ENCODE measurements at regions not wholly inside any gene's neighbourhood (a gene's known extent, or its start where the extent isn't known, plus 50 kb on each side); places are given as distances from the start of the nearest gene placed in this dataset.
A peak's percentile ranks its signal among the peaks of the same experiment; 100 is the strongest.

GRCh38 chr18:68623342-68623741, 91.6 kb downstream of the TMX3 start:
- DNase-seq (ENCODE audit: low read depth) = peak; percentile 89
- no peak overlapping the region for H3K4me3 ChIP-seq (ENCODE audit: low read depth, low read length)
- TF ChIP-seq CTCF (IDR thresholded peaks at IDR 0.05; ENCODE audit: insufficient read depth, low read length) = peak; percentile 92

DNA sequence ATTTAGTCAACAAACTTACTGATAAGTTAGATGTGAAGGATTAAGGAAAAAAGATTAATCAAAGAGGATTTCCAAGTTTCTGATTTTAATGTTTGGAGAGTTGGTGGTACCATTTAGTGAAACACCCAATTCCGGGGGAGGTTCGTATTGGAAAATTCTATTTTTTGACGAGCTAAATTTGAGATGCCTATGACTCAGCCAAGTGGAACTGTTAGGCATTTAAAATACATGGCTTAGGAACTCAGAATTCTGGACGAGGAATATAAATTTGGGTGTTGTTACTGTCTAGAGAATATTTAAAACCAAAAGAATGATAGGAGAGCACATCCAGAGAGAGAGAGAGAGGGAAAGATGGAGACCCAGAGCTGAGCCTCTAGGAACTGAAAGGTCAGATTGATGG, 103.6 kb downstream of the TMX3 start:
- DNase-seq (ENCODE audit: low read depth) = no peak
- H3K4me3 ChIP-seq (ENCODE audit: low read depth, low read length) = no peak overlapping the region
- no peak for TF ChIP-seq CTCF (IDR thresholded peaks at IDR 0.05; ENCODE audit: insufficient read depth, low read length)

- DNase-seq (ENCODE audit: low read depth) = no peak
Observed at GRCh38 chr18:68608851-68609490, 105.9 kb downstream of the TMX3 start.

DNA sequence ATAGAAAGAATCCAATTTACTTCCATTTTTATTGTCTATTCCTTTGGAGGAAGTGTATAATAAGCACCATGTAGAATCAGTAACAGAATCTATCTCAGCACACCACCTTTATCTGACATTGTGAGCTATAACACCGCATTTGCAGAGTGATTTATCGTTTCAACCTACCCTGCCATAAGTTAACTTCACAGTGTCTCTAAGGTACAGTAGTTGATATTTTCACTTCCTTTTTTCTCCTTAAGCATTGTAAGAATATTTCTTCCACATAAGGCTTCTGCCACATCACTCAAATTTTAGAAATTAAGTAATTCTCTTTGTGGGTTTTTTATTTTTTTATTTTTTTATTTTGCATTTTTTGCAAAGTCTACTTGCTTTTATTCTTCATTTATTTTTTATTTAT, 107.1 kb downstream of the TMX3 start:
- TF ChIP-seq CTCF (IDR thresholded peaks at IDR 0.05; ENCODE audit: insufficient read depth, low read length) = no peak
- H3K4me3 ChIP-seq (ENCODE audit: low read depth, low read length) = no peak overlapping the region
- DNase-seq (ENCODE audit: low read depth) = no peak

More at GRCh38 chr18:68608851-68609490, 105.9 kb downstream of the TMX3 start:
- no peak overlapping the region for H3K4me3 ChIP-seq (ENCODE audit: low read depth, low read length)
- TF ChIP-seq CTCF (IDR thresholded peaks at IDR 0.05; ENCODE audit: insufficient read depth, low read length) = no peak

- no peak overlapping the region for H3K4me3 ChIP-seq (ENCODE audit: low read depth, low read length)
- TF ChIP-seq CTCF (IDR thresholded peaks at IDR 0.05; ENCODE audit: insufficient read depth, low read length) = no peak
- DNase-seq (ENCODE audit: low read depth) = peak; percentile 55
Observed at GRCh38 chr18:68604256-68604655, 110.7 kb downstream of the TMX3 start.

GRCh38 chr18:68596016-68596415, 118.9 kb downstream of the TMX3 start:
- no peak for TF ChIP-seq CTCF (IDR thresholded peaks at IDR 0.05; ENCODE audit: insufficient read depth, low read length)
- DNase-seq (ENCODE audit: low read depth) = no peak

GRCh38 chr18:68588169-68588568, 126.7 kb downstream of the TMX3 start:
- DNase-seq (ENCODE audit: low read depth) = no peak
- H3K4me3 ChIP-seq (ENCODE audit: low read depth, low read length) = no peak overlapping the region
- TF ChIP-seq CTCF (IDR thresholded peaks at IDR 0.05; ENCODE audit: insufficient read depth, low read length) = no peak

More at GRCh38 chr18:68596016-68596415, 118.9 kb downstream of the TMX3 start:
- H3K4me3 ChIP-seq (ENCODE audit: low read depth, low read length) = no peak overlapping the region
